ENCODE measurements at regions not wholly inside any gene's neighbourhood (a gene's known extent, or its start where the extent isn't known, plus 50 kb on each side); places are given as distances from the start of the nearest gene placed in this dataset.

DNA sequence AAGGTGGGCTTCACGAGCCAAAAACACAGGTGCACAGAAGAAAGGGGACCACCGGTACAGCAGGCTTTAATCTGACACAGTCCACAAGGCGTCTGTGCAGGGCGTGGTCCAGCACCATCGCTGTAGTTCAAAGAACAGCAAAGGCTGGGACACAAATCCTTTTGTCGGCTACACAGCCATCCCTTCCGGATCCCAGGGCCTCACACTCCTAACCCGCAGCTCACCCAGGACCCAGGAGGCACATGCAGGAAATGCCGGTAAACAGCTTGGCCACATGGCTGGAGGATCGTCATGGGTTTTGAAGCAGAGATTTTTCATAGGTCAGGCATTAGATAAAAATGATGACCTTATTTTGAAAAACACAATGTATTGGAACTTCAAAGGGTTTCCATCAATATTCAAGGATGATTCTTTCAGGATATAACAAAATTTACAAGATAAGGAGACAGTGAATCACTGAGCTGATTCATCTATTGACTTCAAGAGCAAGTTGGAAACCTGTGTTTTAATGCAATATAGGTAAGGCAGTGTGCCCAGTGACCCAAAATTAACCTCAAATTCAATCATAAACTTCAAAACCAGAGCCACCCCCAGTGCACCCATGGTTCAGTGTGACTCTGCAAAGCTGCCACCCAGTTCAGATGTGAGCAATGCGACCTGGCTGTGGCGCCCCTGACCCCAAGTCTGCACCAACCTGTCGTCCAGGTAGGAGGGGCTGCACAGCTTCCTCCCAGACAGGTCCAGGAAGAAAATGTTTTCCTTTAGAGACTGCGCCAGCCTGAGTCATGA is 74.4 kb downstream of the TMEM18 start:
- Mint-ChIP-seq H3K4me3 (no peak overlapping the region), H3K9me3 (no peaks in the 10 kb centered on the region), H3K36me3 (ENCODE audit: low read depth) (no peaks in the 10 kb centered on the region), H3K4me1 (no peaks in the 10 kb centered on the region), H3K27me3 (no peaks in the 10 kb centered on the region), H3K27ac (no peak overlapping the region)
- POLR2A ChIA-PET = no interaction called here
- no peak for DNase-seq
- CTCF ChIA-PET = no interaction called here

DNA sequence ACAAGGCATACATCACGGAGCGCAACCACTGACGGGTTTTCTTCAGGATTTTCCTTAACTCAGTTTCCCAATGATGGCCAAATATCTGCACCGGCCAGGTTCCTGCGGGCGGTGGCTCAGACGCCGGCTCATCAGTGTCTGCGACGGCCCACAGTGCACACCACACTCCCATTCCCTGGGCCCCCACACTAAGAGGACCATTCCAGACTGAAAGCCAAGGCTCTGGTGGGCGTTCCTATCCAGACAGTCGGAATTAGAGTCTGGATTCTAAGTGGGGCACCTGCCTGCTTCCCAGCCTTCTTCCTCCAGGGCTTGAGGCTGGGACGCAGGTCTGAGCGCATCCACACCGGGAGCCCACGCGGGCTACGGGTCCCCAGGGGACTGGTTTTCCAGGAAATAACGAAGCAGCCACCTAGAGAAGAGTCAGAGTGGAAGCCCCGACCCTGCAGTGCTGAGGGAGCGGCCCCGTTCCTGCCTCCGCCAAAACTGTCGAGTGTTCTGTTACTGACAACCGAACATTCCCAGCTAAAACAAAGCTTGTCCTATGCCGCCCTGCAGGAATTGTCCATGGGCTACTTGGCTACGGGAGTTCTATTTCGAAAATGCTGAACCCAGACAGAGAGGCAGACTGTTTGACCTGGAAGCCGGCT is 75.3 kb downstream of the TMEM18 start:
- Mint-ChIP-seq H3K9me3 (no peaks in the 10 kb centered on the region), H3K27me3 (no peaks in the 10 kb centered on the region), H3K4me1 (no peaks in the 10 kb centered on the region), H3K4me3 (no peak overlapping the region), H3K27ac (no peak overlapping the region), H3K36me3 (ENCODE audit: low read depth) (no peaks in the 10 kb centered on the region)
- CTCF ChIA-PET = no interaction called here
- no peak for DNase-seq
- POLR2A ChIA-PET = no interaction called here

DNA sequence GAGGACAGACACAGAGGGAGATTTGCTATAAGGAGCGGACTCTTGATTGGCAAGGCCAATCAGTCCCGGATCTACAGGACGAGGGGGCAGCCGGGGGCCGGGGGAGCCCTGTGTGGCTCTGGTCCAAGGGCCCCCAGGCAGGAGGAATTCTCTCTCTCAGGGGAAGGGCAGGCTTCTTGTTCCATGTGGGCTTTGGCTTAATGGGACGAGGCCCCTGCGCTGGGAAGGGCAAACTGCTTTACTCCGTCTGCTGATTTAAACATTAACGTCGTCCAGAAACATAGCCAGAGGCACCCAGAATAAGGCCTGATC is 75.9 kb downstream of the TMEM18 start:
- Mint-ChIP-seq H3K4me3 (no peak overlapping the region), H3K4me1 (no peaks in the 10 kb centered on the region), H3K27me3 (no peaks in the 10 kb centered on the region), H3K9me3 (no peaks in the 10 kb centered on the region), H3K27ac (no peak overlapping the region), H3K36me3 (ENCODE audit: low read depth) (no peaks in the 10 kb centered on the region)
- DNase-seq = no peak
- CTCF ChIA-PET = no interaction called here
- POLR2A ChIA-PET = no interaction called here

DNA sequence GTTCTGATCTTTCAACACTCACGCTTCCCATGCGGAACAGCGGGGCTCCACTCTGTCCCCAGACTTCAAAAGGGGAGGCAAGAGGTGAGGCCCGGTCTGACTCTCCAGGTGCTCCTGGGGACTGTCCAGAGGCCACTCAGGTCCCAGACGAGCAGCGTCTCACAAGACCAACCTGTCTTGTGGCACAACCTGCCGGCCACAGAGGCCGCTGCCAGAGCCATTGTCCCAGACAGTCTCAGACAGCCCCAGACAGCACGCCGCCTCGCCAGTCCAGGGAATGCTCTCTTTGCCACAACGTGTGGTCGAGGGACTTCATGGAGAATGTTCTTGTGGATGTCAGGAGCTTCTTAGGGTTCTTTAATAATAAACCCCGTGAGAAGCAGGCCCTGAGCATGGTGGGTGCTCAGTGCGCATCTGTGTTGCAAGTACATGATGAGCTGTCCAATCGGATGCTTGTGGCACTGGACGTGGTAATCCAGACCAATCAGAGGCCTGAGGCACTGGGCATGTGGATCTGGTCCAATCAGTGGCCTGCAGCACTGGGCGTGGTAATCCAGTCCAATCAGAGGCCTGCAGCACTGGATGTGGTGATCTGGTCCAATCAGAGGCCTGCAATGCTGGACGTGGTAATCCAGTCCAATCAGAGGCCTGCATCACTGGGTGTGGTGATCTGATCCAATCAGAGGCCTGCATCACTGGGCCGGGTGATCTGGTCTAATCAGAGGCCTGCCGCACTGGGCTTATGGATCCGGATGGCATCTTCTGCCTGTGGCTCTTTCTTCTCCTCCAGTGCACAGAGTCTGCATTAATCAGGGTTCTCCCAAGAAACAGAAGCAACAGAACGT is 76.4 kb downstream of the TMEM18 start:
- POLR2A ChIA-PET = no interaction called here
- CTCF ChIA-PET = no interaction called here
- H3K36me3 Mint-ChIP-seq (ENCODE audit: low read depth) = no peaks in the 10 kb centered on the region
- no peaks in the 10 kb centered on the region for H3K27me3 Mint-ChIP-seq
- H3K27ac Mint-ChIP-seq = no peak overlapping the region
- H3K9me3 Mint-ChIP-seq = no peaks in the 10 kb centered on the region
- no peaks in the 10 kb centered on the region for H3K4me1 Mint-ChIP-seq
- no peak for DNase-seq
- no peak overlapping the region for H3K4me3 Mint-ChIP-seq

DNA sequence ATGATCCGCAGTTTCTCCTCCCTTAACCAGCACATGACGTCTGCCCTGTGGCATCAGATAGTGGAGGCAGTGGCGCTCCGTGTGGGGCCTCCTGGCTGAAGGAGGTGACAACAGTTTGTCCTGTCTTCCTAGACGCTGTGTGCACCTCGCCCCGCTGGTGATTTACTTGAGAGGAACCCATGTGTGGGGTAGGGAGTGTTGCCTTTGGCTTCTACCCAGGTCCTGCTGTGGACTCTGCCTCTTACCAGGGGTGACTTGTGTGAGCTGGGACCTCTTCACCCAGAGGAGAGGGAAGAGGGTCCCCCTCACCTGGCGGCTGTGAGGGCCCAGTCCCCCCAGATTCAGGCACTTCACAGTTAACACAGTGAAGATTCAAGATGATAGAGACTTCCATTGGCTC is 77.6 kb downstream of the TMEM18 start:
- DNase-seq = no peak
- CTCF ChIA-PET = no interaction called here

DNA sequence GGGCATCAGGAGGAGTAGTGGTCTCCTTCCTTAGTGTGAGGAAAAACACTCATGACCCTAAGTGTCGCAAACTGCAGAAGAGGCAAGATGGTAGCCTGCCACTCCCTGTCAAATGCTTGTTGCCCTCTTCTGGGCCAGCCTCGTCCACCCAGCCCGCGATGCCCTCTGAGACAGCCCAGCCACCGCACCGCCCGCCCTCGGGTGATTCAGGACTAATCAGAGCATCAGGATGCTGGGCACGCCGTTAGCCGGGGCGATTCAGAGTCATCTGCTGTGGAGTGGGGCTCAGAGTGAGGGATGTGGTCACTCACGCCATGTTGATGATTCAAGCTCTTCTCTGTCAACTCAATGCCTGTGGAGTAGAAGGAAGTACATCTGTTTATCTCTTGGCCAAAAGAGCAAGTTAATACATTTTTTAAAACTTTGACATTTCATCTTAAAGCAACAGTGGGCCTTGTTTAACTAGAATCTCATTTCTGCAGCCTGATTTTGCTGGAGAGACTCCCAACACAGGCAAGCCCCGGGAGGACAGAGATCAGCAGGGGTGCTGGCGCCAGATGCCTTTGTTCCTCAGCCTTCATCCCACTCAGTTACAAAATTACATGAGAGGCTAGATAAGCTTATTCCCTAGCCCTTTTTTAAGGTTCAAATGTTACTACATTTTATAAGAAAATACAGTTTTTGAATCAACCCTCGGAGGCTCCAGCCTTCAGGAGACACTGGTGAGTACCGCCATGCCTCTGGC is 79.0 kb downstream of the TMEM18 start:
- Mint-ChIP-seq H3K27ac (no peak overlapping the region), H3K27me3 (no peaks in the 10 kb centered on the region), H3K4me1 (no peaks in the 10 kb centered on the region), H3K36me3 (ENCODE audit: low read depth) (no peaks in the 10 kb centered on the region), H3K9me3 (no peaks in the 10 kb centered on the region), H3K4me3 (no peak overlapping the region)
- no peak for DNase-seq
- ChIA-PET CTCF (no interaction called here), POLR2A (no interaction called here)

More for the DNA sequence above, 77.6 kb downstream of the TMEM18 start:
- POLR2A ChIA-PET = no interaction called here
- no peak overlapping the region for H3K27ac Mint-ChIP-seq
- no peaks in the 10 kb centered on the region for H3K27me3 Mint-ChIP-seq
- H3K36me3 Mint-ChIP-seq (ENCODE audit: low read depth) = no peaks in the 10 kb centered on the region
- no peak overlapping the region for H3K4me3 Mint-ChIP-seq
- H3K4me1 Mint-ChIP-seq = no peaks in the 10 kb centered on the region
- H3K9me3 Mint-ChIP-seq = no peaks in the 10 kb centered on the region

DNA sequence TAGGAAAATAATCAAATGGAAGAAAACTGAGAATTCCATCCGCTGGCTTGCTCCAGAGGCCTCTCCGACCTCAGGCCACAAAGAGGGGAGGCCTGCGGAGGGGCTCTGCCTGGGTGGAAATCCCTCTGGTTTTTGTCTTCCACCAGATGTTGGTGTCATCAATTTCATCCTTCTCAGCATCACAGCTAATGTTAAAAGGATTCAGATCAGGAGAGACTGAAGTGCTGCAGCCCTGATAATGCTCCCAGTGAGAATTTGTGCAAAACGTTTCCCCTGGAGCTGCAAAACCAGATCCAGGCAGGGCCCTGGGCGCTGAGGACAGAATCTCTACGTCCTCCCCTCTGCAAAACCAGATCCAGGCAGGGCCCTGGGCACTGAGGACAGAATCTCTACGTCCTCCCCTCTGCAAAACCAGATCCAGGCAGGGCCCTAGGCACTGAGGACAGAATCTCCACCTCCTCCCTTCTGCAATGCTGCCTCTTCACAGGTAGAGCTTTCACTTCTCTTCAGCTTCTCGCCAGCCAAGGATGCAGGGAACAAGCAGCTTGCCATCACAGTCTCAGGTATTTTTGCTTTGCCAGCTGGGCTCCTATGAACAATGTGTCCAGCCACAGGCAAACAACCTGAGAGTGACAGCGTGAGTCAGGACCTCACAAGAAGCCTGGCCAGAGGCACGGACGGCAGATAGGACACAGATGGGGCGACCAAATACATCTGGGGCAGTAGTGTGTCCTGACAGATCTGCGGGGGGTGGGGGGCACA is 81.2 kb downstream of the TMEM18 start:
- H3K4me1 Mint-ChIP-seq = no peaks in the 10 kb centered on the region
- H3K4me3 Mint-ChIP-seq = no peak overlapping the region
- H3K36me3 Mint-ChIP-seq (ENCODE audit: low read depth) = no peaks in the 10 kb centered on the region
- H3K9me3 Mint-ChIP-seq = no peaks in the 10 kb centered on the region
- ChIA-PET CTCF (no interaction called here), POLR2A (no interaction called here)
- no peak overlapping the region for H3K27ac Mint-ChIP-seq
- H3K27me3 Mint-ChIP-seq = peaks cover 4% of the 10 kb centered on the region
- no peak for DNase-seq

DNA sequence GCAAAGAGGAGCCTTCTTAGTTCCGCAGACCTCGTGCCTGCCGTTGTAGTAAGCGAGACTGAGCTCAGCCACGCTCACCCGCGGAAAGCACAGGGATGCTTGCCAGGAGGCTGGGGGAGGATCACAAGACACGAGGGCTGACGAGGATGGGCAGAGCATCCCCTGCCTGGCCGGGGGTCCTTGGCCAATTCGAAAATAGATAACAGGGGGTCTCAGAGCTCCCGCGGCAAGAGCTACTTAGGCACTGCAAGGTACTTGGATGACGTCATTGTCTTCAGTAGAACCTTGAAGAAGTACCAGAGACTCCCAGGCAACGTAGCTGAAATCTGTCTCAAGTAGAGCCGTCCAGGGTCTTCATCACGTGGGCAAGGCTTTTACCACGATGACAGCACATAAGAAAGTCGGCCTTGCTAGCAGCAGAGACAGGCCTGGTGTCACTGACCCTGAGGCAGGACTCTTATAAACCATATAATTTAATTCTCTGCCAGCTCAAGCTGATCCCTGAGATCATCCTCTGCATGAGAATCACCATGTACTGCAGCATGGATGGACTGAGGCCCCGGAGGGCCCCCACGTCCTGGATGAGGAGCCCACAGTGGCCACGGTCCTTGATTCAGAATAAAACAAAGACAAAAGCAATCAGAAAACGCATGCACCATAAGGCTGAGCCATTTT is 81.9 kb downstream of the TMEM18 start:
- Mint-ChIP-seq H3K9me3 (no peaks in the 10 kb centered on the region), H3K36me3 (ENCODE audit: low read depth) (no peaks in the 10 kb centered on the region), H3K4me1 (no peaks in the 10 kb centered on the region), H3K27ac (no peak overlapping the region), H3K4me3 (no peak overlapping the region), H3K27me3 (peaks cover 5% of the 10 kb centered on the region)
- ChIA-PET CTCF (no interaction called here), POLR2A (no interaction called here)
- DNase-seq = no peak

DNA sequence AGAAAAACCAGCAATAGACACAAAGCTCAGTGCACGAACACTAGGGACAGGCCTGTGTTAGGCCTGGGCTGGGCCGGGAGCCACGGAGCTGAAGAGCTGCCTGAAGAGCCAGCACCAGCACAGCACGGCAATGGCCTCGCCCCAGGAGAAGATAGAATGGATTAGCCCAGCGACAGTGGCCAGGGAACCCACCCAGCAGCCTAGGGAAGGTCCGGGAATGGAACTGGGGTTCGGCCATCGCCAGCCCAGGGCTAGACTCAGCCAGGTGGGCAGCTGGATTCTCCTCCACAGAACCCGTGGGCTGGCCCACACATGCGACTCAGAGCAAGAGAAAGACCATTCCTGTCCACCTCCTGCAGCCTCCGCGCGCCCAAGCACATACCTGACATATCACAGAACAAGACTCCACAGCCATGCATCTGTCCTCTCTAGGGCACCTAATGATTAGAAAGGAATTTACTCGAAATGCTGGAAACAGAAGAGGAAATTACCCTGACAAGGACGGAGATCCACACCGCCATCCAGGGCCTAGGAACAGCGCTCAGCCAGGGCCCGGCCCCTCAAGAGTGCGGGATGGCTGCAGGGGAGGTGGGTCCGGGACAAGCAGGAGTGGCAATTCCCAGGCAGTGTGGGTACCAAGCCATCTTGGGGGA is 82.8 kb downstream of the TMEM18 start:
- Mint-ChIP-seq H3K4me3 (no peak overlapping the region), H3K4me1 (no peaks in the 10 kb centered on the region), H3K27ac (no peak overlapping the region), H3K36me3 (ENCODE audit: low read depth) (no peaks in the 10 kb centered on the region), H3K27me3 (peaks cover 5% of the 10 kb centered on the region), H3K9me3 (no peaks in the 10 kb centered on the region)
- POLR2A ChIA-PET = no interaction called here
- DNase-seq = no peak
- CTCF ChIA-PET = no interaction called here

DNA sequence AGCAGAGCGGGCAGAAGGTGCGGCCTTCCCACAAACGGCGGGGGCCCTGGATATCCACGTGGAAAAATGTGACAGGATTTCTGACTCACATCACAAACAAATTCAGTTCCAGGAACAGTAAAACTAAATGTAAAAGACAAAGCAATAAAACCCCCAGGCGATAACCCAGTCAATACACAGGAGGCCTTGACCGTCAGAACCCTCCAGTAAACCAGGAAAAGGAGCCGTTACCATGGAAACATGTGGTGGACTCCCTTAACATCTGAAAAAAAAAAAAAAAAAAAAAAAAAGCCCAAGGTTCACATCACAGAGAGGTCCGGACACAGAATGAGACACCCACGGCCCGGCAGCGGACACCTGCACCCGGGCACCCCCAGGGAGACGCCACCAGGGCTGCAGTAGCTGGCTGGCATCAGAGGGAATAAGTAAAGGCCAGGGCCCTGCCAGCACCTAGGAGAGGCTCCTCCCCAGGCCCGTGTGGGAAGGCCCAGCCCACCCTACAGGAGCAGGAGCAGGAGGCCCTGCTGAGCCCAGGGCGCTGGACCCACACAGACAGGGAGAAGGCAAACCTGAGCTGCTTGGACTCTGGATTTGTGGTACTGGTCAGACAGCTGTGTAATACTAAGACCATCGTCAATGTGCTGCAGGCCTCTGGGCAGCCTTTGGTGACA is 83.7 kb downstream of the TMEM18 start:
- Mint-ChIP-seq H3K36me3 (ENCODE audit: low read depth) (no peaks in the 10 kb centered on the region), H3K4me3 (no peak overlapping the region), H3K27ac (no peak overlapping the region), H3K9me3 (no peaks in the 10 kb centered on the region), H3K27me3 (peaks cover 5% of the 10 kb centered on the region), H3K4me1 (no peaks in the 10 kb centered on the region)
- CTCF ChIA-PET = no interaction called here
- DNase-seq = no peak
- POLR2A ChIA-PET = no interaction called here

DNA sequence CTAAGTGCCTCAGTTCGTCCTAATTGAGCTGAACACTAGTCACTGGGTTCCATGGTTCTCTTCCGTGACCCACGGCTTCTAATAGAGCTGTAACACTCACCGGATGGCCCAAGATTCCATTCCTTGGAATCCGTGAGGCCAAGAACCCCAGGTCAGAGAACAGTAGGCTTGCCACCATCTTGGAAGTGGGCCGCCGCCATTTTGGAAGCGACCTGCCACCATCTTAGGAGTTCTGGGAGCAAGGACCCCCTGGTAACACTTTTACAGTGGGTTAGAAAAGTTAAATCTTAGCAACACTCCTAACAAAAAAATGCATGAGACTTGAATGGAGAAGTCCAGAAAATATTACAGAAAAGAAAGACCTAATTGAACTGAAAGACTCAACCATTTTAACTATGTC is 84.5 kb downstream of the TMEM18 start:
- Mint-ChIP-seq H3K4me1 (no peaks in the 10 kb centered on the region), H3K27ac (no peak overlapping the region), H3K9me3 (no peaks in the 10 kb centered on the region), H3K27me3 (peaks cover 5% of the 10 kb centered on the region), H3K36me3 (ENCODE audit: low read depth) (no peaks in the 10 kb centered on the region), H3K4me3 (no peak overlapping the region)
- ChIA-PET CTCF (no interaction called here), POLR2A (no interaction called here)
- no peak for DNase-seq

Measured in activated CD4-positive, alpha-beta memory T cell treated with anti-CD3 and anti-CD28 coated beads, Interleukin-2, amount 10 ng/mL, durations not matched to agents 7 days and 5 days (primary cell).